Caco-2 (cell line): ENCODE measurements at regions not wholly inside any gene's neighbourhood (a gene's known extent, or its start where the extent isn't known, plus 50 kb on each side); places are given as distances from the start of the nearest gene placed in this dataset.

ENCODE experiments used
- BruUV-seq: library from RNA; stranded (reverse); fragments of 400-500 nt; replicated peaks from 2 replicates; lab custom pipeline; 2021; lab: Mats Ljungman, UMichigan
- CTCF ChIA-PET: fragments of 300-600 bp; sonication (Branson Sonifier 250); formaldehyde crosslinking; loops from one replicate; lab custom pipeline; 2022; ENCODE audit warnings: antibody characterized with exemption; lab: Charles Lee
- POLR2A ChIA-PET: fragments of 300-600 bp; sonication (Branson Sonifier 250); formaldehyde crosslinking; loops from one replicate; lab custom pipeline; 2022; ENCODE audit warnings: antibody characterized with exemption; lab: Charles Lee
- DNase-seq, 2 experiments: peaks; one replicate each; pipeline versions ENCODE4 v3.0.0 to v3.0.0-alpha.2; 2020 to 2022
- H3K27me3 ChIP-seq: replicated peaks from 2 replicates; pipeline ENCODE4 v1.6.0; 2011; ENCODE audit warnings: low read length; ENCODE audit not compliant: control insufficient read depth, insufficient read depth
- H3K36me3 ChIP-seq: 2 replicates; pipeline ENCODE4 v1.5.1; 2011; ENCODE audit warnings: low read length; ENCODE audit not compliant: control insufficient read depth, insufficient read depth
- H3K4me1 ChIP-seq: fragments of 250-450 bp; sonication (Bioruptor Pico); 2 replicates; pipeline ENCODE4 v1.5.1; 2020; ENCODE audit warnings: mild to moderate bottlenecking
- H3K4me3 ChIP-seq: 2 replicates; pipeline ENCODE4 v1.5.1; 2011; ENCODE audit warnings: low read depth, mild to moderate bottlenecking, control low read depth, low read length
- H3K9me3 ChIP-seq: fragments of 250-450 bp; sonication (Bioruptor Pico); 2 replicates; pipeline ENCODE4 v1.5.1; 2020; ENCODE audit warnings: mild to moderate bottlenecking, moderate library complexity
- H3K27ac Mint-ChIP-seq: one replicate; pipeline ENCODE4 v1.8.0; 2022; ENCODE audit warnings: mixed read lengths; ENCODE audit not compliant: unreplicated experiment
- H3K27me3 Mint-ChIP-seq: one replicate; pipeline ENCODE4 v1.8.0; 2022; ENCODE audit warnings: mixed read lengths; ENCODE audit not compliant: insufficient read depth, unreplicated experiment
- H3K36me3 Mint-ChIP-seq: one replicate; pipeline ENCODE4 v1.8.0; 2022; ENCODE audit warnings: mild to moderate bottlenecking, mixed read lengths; ENCODE audit not compliant: insufficient read depth, unreplicated experiment
- H3K4me1 Mint-ChIP-seq: one replicate; pipeline ENCODE4 v1.8.0; 2022; ENCODE audit warnings: low read depth, mixed read lengths; ENCODE audit not compliant: unreplicated experiment
- H3K4me3 Mint-ChIP-seq: one replicate; pipeline ENCODE4 v1.8.0; 2022; ENCODE audit warnings: mild to moderate bottlenecking, moderate library complexity, mixed read lengths; ENCODE audit not compliant: unreplicated experiment
- H3K9me3 Mint-ChIP-seq: one replicate; pipeline ENCODE4 v1.8.0; 2022; ENCODE audit warnings: mixed read lengths; ENCODE audit not compliant: unreplicated experiment
- intact Hi-C: fragments of 100-400 bp; cut with micrococcal nuclease; formaldehyde crosslinking; loops from one replicate; pipeline ENCODE4 v1.10.0; 2022; ENCODE audit not compliant: unreplicated experiment
- TF ChIP-seq, protein P1 (sequence below), 2 experiments: fragments of 200-600 bp in 1 of 2; IDR thresholded peaks; 1 replicate in 1 of 2; 2 replicates in 1 of 2; pipeline versions ENCODE4 v1.5.1 to v1.8.0; 2011 to 2022; ENCODE audit warnings: antibody characterized with exemption in 1 of 2, control low read depth in 1 of 2, inconsistent platforms in 1 of 2, low read depth in 1 of 2, low read length in 1 of 2, mild to moderate bottlenecking in 1 of 2, moderate library complexity in 1 of 2; ENCODE audit not compliant: insufficient read depth in 1 of 2, severe bottlenecking in 1 of 2, unreplicated experiment in 1 of 2

DNA sequence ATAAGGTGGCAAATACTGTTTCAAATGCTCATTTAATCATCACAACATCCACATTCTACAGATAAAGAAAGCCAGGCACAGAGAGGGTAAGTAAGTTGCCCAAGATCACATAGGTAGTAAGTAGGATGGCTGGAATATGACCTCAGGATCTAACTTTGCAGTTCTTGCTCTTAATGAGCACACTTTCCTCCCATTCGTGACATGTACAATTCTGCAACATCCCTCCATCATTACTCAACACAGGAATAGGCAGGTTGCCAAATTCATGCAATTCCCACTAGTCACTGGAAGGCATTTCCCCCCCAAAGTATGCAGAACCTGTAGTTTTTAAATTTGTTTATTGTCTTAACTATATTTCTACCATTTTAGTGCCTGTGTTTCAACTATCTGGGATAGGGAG is 109.2 kb downstream of the OLFM4 start:
- Mint-ChIP-seq H3K27me3 (no peaks in the 10 kb centered on the region), H3K4me1 (no peaks in the 10 kb centered on the region), H3K27ac (no peak overlapping the region), H3K36me3 (no peaks in the 10 kb centered on the region), H3K9me3 (no peaks in the 10 kb centered on the region), H3K4me3 (no peak overlapping the region)
- no peaks in the 10 kb centered on the region for H3K36me3 ChIP-seq
- intact Hi-C loops: no loop called here
- DNase-seq: no peak
- no peaks in the 10 kb centered on the region for H3K27me3 ChIP-seq
- H3K9me3 ChIP-seq: no peaks in the 10 kb centered on the region
- ChIA-PET CTCF (no interaction called here), POLR2A (no interaction called here)
- no peaks in the 10 kb centered on the region for H3K4me1 ChIP-seq
- no TSS peak for BruUV-seq
- TF ChIP-seq, protein P1, sequence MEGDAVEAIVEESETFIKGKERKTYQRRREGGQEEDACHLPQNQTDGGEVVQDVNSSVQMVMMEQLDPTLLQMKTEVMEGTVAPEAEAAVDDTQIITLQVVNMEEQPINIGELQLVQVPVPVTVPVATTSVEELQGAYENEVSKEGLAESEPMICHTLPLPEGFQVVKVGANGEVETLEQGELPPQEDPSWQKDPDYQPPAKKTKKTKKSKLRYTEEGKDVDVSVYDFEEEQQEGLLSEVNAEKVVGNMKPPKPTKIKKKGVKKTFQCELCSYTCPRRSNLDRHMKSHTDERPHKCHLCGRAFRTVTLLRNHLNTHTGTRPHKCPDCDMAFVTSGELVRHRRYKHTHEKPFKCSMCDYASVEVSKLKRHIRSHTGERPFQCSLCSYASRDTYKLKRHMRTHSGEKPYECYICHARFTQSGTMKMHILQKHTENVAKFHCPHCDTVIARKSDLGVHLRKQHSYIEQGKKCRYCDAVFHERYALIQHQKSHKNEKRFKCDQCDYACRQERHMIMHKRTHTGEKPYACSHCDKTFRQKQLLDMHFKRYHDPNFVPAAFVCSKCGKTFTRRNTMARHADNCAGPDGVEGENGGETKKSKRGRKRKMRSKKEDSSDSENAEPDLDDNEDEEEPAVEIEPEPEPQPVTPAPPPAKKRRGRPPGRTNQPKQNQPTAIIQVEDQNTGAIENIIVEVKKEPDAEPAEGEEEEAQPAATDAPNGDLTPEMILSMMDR (IDR thresholded peaks at IDR 0.05; ENCODE audit: insufficient read depth in 1 of 2, low read depth in 1 of 2, low read length in 1 of 2, severe bottlenecking in 1 of 2, unreplicated experiment in 1 of 2): no peak
- no peak overlapping the region for H3K4me3 ChIP-seq

DNA sequence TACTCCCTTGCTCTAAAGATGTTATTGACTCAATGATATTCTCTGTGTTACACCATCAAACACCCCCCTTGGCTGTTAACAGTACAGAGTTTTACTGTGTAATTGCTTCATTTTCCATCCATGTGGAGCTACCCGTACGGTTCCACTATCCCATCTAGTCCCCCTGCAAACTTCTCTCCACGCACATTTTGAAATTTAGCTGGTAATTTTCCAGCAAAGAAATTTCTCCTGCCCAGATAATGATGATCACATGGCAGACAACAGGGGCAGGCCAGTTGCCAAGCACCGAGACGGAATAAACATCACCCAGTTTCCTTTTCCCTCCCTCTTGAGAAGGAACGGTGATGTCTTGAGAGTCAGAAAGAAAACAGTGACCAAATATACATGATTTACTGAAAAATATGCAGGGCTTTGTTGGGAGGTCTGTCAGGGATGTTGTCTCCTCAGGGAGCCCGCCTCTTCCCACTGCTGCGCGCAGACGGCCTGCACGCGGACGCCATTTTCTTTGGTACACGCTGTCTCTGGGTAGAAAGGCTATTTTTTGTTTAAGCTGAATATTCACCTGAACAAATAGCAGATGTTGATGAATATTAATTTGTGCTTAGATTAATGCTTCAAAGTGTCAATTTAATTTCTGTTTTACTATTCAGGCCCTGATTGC is 109.9 kb downstream of the OLFM4 start:
- TF ChIP-seq, protein P1 (IDR thresholded peaks at IDR 0.05; ENCODE audit: insufficient read depth in 1 of 2, low read depth in 1 of 2, low read length in 1 of 2, severe bottlenecking in 1 of 2, unreplicated experiment in 1 of 2): no peak
- H3K9me3 Mint-ChIP-seq: no peaks in the 10 kb centered on the region
- intact Hi-C loops: no loop called here

DNA sequence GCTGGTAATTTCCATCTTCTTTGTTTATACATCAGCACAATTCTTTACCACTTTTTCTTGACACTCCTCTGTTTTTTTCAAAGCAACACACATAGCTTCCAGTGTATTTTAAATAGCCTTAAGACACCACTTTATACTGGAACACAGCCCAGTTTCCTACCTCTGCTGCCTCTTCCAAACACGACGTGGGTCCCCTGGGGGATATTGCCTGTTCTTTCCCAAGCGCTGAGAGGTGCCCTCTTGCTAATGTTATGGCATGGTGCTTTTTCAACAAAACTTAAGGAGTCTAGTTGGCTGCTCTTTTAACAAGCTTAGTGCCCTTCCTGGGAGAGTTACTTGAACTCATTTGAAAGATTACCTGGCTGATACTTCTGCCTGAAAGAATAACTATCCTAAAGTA is 112.7 kb downstream of the OLFM4 start:
- H3K9me3 Mint-ChIP-seq: no peaks in the 10 kb centered on the region
- peaks cover 5% of the 10 kb centered on the region for H3K27me3 Mint-ChIP-seq
- Histone ChIP-seq H3K4me1 (no peaks in the 10 kb centered on the region), H3K27me3 (no peaks in the 10 kb centered on the region), H3K36me3 (no peaks in the 10 kb centered on the region), H3K4me3 (no peak overlapping the region), H3K9me3 (no peaks in the 10 kb centered on the region)
- no peak overlapping the region for H3K27ac Mint-ChIP-seq
- no peaks in the 10 kb centered on the region for H3K4me1 Mint-ChIP-seq
- H3K4me3 Mint-ChIP-seq: no peak overlapping the region
- intact Hi-C loops: no loop called here
- CTCF ChIA-PET: no interaction called here
- POLR2A ChIA-PET: no interaction called here
- TF ChIP-seq, protein P1 (IDR thresholded peaks at IDR 0.05; ENCODE audit: insufficient read depth in 1 of 2, low read depth in 1 of 2, low read length in 1 of 2, severe bottlenecking in 1 of 2, unreplicated experiment in 1 of 2): no peak
- BruUV-seq: no TSS peak
- no peaks in the 10 kb centered on the region for H3K36me3 Mint-ChIP-seq
- DNase-seq: no peak

More for the DNA sequence above, 109.9 kb downstream of the OLFM4 start:
- Mint-ChIP-seq H3K4me1 (no peaks in the 10 kb centered on the region), H3K4me3 (no peak overlapping the region), H3K27ac (no peak overlapping the region), H3K27me3 (no peaks in the 10 kb centered on the region), H3K36me3 (no peaks in the 10 kb centered on the region)
- POLR2A ChIA-PET: no interaction called here
- CTCF ChIA-PET: no interaction called here
- H3K27me3 ChIP-seq: no peaks in the 10 kb centered on the region
- no TSS peak for BruUV-seq
- DNase-seq: no peak
- H3K9me3 ChIP-seq: no peaks in the 10 kb centered on the region
- no peak overlapping the region for H3K4me3 ChIP-seq
- H3K36me3 ChIP-seq: no peaks in the 10 kb centered on the region
- H3K4me1 ChIP-seq: no peaks in the 10 kb centered on the region
